Esophagus squamous epithelium (tissue), 4 donors: ENCODE measurements at regions not wholly inside any gene's neighbourhood (a gene's known extent, or its start where the extent isn't known, plus 50 kb on each side); places are given as distances from the start of the nearest gene placed in this dataset.

Experiments
- POLR2A ChIP-seq, 4 donors: fragments of 450-650 bp; IDR thresholded peaks; one replicate each; pipeline ENCODE4 v1.6.1; 2017; ENCODE audit warnings: antibody characterized with exemption in 4 of 4, mild to moderate bottlenecking in 4 of 4, moderate library complexity in 3 of 4
- TF ChIP-seq, protein P1 (sequence below), 6 experiments: fragments of 450-650 bp in 4 of 6; fragments of 200-600 bp in 2 of 6; sonication (generic) in 2 of 6; IDR thresholded peaks; one replicate each; pipeline ENCODE4 v1.5.1; 2016 to 2019; ENCODE audit warnings: antibody characterized with exemption in 6 of 6, mild to moderate bottlenecking in 4 of 6, moderate library complexity in 4 of 6

DNA sequence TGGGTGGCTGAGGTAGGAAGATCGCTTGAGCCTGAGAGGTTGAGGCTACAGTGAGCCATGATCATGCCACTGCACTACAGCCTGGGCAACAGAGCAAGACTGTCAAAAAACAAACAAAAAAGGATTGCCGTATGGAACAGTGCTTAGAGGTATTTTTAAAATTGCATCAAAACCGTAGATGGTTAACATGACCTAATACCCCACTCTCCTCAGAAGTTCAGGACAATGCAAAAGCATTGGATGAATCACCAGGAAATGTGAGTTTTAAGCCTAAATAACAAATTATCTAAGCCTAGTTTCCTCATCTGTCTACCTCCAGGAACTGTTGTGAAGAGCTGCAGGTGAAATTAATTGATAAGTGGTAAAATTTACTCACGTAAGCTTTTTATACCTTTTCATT, 123.8 kb upstream of the ID4 start:
- no peak for TF ChIP-seq POLR2A (IDR thresholded peaks at IDR 0.05)
- TF ChIP-seq, protein P1, sequence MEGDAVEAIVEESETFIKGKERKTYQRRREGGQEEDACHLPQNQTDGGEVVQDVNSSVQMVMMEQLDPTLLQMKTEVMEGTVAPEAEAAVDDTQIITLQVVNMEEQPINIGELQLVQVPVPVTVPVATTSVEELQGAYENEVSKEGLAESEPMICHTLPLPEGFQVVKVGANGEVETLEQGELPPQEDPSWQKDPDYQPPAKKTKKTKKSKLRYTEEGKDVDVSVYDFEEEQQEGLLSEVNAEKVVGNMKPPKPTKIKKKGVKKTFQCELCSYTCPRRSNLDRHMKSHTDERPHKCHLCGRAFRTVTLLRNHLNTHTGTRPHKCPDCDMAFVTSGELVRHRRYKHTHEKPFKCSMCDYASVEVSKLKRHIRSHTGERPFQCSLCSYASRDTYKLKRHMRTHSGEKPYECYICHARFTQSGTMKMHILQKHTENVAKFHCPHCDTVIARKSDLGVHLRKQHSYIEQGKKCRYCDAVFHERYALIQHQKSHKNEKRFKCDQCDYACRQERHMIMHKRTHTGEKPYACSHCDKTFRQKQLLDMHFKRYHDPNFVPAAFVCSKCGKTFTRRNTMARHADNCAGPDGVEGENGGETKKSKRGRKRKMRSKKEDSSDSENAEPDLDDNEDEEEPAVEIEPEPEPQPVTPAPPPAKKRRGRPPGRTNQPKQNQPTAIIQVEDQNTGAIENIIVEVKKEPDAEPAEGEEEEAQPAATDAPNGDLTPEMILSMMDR (IDR thresholded peaks at IDR 0.05): no peak
